Endothelial cell (in vitro differentiated cells): ENCODE measurements at regions not wholly inside any gene's neighbourhood (a gene's known extent, or its start where the extent isn't known, plus 50 kb on each side); places are given as distances from the start of the nearest gene placed in this dataset.

Experiments
- DNase-seq: peaks from one replicate; pipeline ENCODE4 v3.0.0; 2021; ENCODE audit warnings: low spot score
- H3K27ac Mint-ChIP-seq: one replicate; pipeline ENCODE4 v1.8.0; 2021; ENCODE audit warnings: mixed read lengths, inconsistent platforms; ENCODE audit not compliant: unreplicated experiment
- H3K27me3 Mint-ChIP-seq: one replicate; pipeline ENCODE4 v1.8.0; 2021; ENCODE audit warnings: mild to moderate bottlenecking, moderate library complexity, mixed read lengths, inconsistent platforms; ENCODE audit not compliant: unreplicated experiment
- H3K36me3 Mint-ChIP-seq: one replicate; pipeline ENCODE4 v1.8.0; 2021; ENCODE audit warnings: mild to moderate bottlenecking, low read depth, mixed read lengths, inconsistent platforms; ENCODE audit not compliant: unreplicated experiment
- H3K4me1 Mint-ChIP-seq: one replicate; pipeline ENCODE4 v1.8.0; 2021; ENCODE audit warnings: mild to moderate bottlenecking, mixed read lengths, inconsistent platforms; ENCODE audit not compliant: unreplicated experiment
- H3K4me3 Mint-ChIP-seq: one replicate; pipeline ENCODE4 v1.8.0; 2021; ENCODE audit warnings: mild to moderate bottlenecking, mixed read lengths, inconsistent platforms; ENCODE audit not compliant: unreplicated experiment
- H3K9me3 Mint-ChIP-seq: one replicate; pipeline ENCODE4 v1.8.0; 2021; ENCODE audit warnings: mixed read lengths, inconsistent platforms; ENCODE audit not compliant: unreplicated experiment
- CTCF ChIP-seq: fragments of 200-600 bp; sonication (generic); IDR thresholded peaks from one replicate; pipeline ENCODE4 v1.5.0; 2021; ENCODE audit warnings: antibody characterized with exemption; ENCODE audit not compliant: unreplicated experiment

- Mint-ChIP-seq H3K9me3 (no peaks in the 10 kb centered on the region), H3K36me3 (no peaks in the 10 kb centered on the region), H3K27ac (no peak overlapping the region), H3K4me1 (peaks cover 21% of the 10 kb centered on the region), H3K4me3 (no peak overlapping the region), H3K27me3 (peaks cover 2% of the 10 kb centered on the region)
- no peak for DNase-seq
- no peak for TF ChIP-seq CTCF
Observed at GRCh38 chr13:106696140-106696539, 128.2 kb upstream of the ARGLU1 start.

- H3K27me3 Mint-ChIP-seq, result peaks cover 2% of the 10 kb centered on the region
Observed at GRCh38 chr13:106695139-106695538, 127.2 kb upstream of the ARGLU1 start.

GRCh38 chr13:106691861-106692260 lies 123.9 kb upstream of the ARGLU1 start:
- Mint-ChIP-seq H3K27me3 (no peaks in the 10 kb centered on the region), H3K4me1 (peaks cover 22% of the 10 kb centered on the region), H3K4me3 (no peak overlapping the region), H3K27ac (no peak overlapping the region), H3K9me3 (no peaks in the 10 kb centered on the region), H3K36me3 (no peaks in the 10 kb centered on the region)
- TF ChIP-seq CTCF, result no peak
- no peak for DNase-seq

More at GRCh38 chr13:106695139-106695538, 127.2 kb upstream of the ARGLU1 start:
- no peak overlapping the region for H3K27ac Mint-ChIP-seq
- H3K36me3 Mint-ChIP-seq, result no peaks in the 10 kb centered on the region
- H3K9me3 Mint-ChIP-seq, result no peaks in the 10 kb centered on the region
- TF ChIP-seq CTCF, result no peak
- H3K4me1 Mint-ChIP-seq, result peaks cover 27% of the 10 kb centered on the region
- H3K4me3 Mint-ChIP-seq, result no peak overlapping the region
- DNase-seq, result no peak

- Mint-ChIP-seq H3K9me3 (no peaks in the 10 kb centered on the region), H3K27ac (peak overlapping the region; percentile 95), H3K36me3 (no peaks in the 10 kb centered on the region), H3K4me3 (no peak overlapping the region), H3K4me1 (peaks cover 22% of the 10 kb centered on the region), H3K27me3 (no peaks in the 10 kb centered on the region)
- no peak for TF ChIP-seq CTCF
- DNase-seq, result no peak
Observed at GRCh38 chr13:106691341-106691740, 123.4 kb upstream of the ARGLU1 start.

- Mint-ChIP-seq H3K9me3 (no peaks in the 10 kb centered on the region), H3K4me1 (peaks cover 25% of the 10 kb centered on the region), H3K36me3 (no peaks in the 10 kb centered on the region), H3K27me3 (no peaks in the 10 kb centered on the region), H3K4me3 (no peak overlapping the region), H3K27ac (peak overlapping the region; percentile 95)
- no peak for TF ChIP-seq CTCF
- DNase-seq, result peak; percentile 12
Observed at GRCh38 chr13:106690779-106691178, 122.8 kb upstream of the ARGLU1 start.
